CD4-positive, alpha-beta T cell treated with Interleukin-10 for 1 hour (primary cell): ENCODE measurements at regions not wholly inside any gene's neighbourhood (a gene's known extent, or its start where the extent isn't known, plus 50 kb on each side); places are given as distances from the start of the nearest gene placed in this dataset.

Source experiments
- DNase-seq: peaks from one replicate; pipeline ENCODE4 v3.0.0-alpha.2; 2020

DNA sequence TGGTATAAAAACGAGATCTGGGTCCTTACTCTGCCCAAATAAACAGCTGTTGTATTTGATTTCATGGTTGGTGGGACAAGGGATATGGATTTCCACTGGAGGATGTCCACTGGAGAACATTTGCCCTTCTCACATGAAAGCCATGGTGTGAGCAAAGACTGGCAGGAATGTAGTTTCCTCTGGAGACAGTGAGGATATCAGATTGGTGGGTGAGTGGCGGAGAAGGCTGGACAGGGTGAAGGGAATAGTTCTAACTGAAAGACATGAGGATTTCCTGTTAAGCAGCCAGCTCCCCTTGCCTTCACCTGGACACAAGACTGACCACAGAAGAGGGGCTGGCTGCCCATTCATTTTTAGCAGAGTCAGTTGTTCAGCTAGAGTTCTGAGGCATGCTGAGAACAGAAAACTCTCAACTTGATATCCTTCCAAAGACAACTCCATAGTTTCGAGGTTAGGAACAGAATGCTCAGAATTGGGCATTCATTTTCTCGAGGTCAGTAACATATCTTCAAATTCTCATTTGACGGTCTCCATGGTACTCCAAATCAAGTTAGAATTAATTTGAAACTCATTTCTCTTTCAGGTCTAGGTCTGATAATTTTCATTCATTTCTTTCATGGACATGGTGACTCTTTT, 365.7 kb downstream of the LRIG3 start:
- DNase-seq, result no peak

DNA sequence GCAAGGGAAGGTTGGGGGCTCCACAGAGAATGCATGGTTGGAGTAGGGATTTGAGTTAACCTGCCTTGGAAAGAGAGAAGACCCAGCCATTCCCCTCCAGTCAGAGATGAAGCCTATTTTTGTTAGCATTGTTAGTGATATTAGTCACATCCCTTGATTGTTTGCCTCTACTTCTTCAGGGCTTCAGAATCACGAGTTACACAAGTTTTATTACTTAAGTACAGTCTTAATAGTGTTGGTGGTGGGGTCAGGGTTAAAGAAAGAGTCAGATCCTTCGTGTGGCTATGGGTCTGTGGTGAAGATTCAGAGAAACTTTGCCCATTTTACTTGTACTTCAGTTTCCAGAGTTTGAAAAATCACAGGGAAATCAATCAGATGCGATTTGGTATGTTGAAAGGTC, 363.1 kb downstream of the LRIG3 start:
- no peak for DNase-seq

DNA sequence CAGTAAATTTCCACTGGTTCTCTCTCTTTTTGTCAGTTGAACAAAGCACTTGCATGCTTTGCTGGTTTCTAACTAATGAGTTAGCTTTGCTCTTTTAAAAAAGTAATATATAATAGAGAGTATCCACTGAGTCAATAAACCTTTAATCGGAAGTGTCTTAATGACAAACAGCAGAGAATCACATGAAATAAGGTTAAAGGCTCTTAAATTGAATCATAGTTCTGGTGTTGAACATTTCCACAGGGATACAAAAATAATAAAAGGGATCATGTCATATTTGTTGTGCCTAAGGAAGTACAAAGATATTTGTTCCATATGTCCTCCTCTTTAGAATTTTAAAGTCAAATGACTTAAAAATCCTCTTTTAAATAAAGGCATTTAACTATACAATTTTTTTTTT, 362.6 kb downstream of the LRIG3 start:
- no peak for DNase-seq

DNA sequence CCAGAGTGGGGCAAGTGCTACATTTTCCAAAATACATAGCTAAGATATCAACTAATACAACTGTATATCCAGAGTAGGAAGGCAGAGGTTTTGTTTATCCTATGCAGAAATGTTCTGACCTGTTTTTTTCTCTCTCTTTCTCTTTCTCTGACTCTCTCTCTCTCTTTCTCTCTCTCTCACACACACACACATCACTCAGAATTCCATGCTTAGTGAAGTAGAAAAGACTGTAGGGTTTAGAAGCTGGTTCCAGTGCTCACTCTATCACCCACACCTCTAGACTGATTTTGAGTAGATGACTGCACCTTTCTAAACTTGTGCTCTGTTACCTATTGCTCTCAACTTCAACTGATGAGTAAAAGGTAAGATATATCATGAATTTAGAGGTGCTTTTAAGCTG, 356.7 kb downstream of the LRIG3 start:
- no peak for DNase-seq

DNA sequence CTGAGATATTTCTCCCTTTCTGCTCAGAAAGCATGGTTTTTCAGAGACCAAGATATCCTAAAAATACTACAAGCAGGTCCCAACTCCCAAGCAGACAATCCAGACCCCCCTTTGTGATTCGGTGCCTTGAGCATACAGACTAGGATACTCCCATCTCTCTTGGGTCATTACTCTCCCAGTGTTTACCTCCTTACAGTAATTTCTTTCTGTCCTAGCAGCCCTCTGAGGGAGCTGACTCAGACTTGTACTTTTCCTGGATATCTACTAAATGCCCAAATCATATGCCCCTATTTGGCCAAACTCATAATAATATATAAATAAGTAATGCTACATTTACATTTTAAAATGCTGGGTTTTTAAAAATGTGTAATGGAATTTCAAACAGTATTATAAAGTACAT, 355.6 kb downstream of the LRIG3 start:
- no peak for DNase-seq

DNA sequence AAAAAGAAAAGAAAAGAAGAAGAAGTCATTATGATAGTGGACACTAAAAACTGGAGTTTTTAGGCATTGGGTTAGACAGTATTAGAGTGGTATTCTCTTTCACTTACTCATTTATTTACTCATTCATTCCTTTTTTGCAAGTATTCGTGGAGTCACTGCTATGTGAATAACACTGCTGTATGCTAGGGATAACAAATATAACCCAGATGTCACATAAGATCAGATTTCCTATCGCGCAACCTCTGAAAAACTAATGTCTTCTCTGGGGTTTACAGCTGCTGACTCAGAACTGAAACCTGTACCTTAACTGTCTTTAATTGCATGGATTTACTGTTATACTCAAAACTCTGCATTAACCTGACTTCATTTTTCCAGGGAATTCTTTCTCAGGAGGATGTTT, 353.7 kb downstream of the LRIG3 start:
- no peak for DNase-seq

DNA sequence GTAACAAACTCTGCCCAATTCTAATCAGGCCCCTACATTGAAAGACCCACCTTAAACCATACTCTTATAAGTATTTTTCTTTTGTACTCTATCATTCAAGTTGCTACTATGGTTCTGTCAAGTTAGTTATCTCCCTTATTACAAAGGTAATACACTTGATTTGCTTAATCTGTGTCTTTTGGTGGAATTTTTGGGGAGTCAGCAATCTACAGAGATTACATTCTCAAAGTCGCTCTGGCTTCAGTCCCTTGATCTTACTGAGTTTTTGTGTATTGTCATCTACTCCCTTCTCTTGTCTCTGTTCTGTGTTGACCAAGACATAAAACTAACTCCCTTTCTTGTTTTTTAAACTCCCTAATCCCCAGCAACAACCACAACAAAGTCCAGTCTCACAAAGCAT, 353.1 kb downstream of the LRIG3 start:
- DNase-seq, result no peak

DNA sequence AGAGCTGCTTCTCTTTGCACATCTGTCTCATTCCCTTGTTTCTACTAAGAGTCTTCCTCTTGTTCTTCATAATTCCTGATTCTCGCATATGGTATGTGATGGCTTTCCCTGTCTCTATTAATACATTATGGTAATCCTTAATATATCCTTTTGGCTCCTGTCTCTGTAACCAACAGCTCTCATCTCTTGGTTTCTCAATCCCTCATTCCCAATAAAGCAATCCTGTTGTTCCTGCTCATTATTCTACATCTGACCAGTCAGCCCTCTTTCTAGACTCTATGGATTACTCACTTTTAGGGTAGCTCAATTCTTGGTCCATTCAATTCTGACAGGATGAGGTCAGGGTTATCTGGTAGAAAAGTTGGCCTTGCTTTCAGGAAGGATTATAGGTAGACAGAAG, 349.9 kb downstream of the LRIG3 start:
- DNase-seq, result no peak

DNA sequence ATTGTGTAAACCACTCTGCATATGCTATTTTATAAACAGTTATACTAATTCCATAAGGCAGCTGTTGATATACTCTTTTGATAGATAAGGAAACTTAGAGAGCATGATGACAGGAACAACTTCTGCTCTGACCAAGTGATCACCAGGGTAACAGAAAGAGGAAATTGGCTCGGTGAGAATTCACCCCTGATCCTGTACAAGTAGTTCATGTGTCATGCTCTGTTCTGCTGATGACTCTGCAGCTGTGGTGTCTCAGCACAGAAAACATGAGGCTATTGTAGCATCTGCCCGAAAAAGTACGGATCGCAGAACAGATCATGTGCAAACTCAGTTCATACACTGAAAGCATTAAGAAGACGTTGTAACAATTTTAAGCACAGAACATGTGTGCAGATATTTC, 345.0 kb downstream of the LRIG3 start:
- no peak for DNase-seq

DNA sequence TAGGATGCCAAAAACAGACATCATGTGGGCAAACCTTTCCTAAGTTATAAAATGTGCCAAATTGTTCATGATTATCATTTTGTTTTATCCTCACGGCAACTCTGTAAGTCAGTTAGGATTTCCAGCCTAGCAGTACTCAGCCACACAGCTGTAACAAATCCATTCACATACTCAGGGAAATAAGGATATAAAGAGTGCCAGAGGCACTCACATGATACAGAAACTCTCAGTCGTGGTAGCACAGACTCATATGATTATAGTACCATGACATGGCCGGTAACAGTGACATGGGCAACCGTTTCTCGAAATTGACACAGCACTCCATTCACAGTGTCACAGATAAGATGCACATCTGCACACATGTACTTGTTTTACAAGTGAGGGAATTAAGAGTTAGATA, 344.2 kb downstream of the LRIG3 start:
- DNase-seq, result no peak

DNA sequence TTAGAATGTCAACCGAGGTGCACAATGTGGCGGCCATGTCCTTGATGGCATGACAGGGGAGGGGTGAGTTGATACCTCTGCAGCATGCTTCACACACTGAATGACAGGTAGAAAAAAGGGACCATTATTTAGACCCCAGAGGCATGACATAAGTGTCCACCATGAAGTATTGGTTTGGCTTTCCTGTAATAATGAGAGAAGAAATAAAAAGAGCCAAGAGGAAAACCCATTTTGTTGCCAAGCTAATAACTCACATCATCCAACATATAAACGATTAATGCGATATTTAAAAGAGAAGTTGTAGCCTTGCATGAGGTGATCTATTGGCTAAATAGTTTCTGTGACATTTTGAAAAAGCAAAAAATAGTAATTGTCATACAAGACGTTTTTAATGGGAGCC, 343.4 kb downstream of the LRIG3 start:
- DNase-seq, result no peak

DNA sequence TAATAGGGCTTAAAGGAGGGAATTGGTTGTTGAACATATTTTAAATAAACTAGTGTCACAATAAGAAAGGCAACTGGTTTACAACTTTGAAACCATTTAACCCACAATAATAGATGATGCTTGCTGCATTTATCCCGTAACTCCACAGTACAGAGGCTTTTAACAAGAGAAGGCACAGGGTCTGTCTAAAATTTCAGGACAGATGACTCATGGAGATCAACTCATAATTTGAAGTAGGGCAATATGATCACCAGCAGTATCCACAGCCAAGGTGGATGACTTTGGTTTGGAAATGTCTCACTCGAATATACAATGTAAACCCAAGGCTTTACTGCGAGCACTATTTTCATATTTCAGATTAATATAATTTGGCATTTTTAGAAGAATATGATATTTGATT, 340.2 kb downstream of the LRIG3 start:
- no peak for DNase-seq

DNA sequence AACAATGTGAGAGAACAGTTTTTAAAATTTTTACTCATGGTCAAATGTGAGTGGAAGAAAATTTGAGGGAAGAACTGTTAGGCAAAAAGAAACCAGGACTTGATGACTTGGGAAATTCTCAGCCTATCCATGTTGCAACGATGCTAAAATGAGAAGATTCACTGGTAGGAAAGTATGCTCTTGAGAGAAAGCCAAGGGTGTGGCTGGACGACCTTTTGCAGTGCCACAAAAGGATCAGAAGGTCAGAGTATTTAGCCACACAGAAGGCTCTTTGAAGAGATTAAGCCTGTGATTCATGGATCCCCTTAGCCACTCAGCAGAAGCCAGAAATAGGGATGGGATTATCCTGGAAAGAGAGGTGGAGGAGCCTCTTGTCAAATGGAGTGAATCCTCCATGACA, 336.8 kb downstream of the LRIG3 start:
- no peak for DNase-seq

DNA sequence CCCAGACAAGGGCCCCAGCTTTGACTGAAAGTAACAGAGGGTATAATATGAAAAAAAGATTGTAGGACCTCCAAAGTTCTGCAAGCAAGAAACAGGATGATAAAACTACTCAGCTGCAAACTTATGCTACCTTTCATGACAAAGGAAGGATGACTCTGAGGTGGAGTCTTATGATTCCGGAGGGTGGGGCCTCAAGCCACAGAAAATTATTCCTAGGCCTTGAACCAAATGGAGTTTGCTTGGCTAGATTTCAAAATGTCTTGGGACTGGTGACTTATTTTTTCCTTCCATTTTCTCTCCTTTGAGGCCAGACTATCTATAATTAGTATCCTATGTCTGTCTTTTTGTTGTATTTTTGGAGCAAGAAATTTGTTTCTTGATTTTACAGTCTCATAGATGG, 336.4 kb downstream of the LRIG3 start:
- no peak for DNase-seq

DNA sequence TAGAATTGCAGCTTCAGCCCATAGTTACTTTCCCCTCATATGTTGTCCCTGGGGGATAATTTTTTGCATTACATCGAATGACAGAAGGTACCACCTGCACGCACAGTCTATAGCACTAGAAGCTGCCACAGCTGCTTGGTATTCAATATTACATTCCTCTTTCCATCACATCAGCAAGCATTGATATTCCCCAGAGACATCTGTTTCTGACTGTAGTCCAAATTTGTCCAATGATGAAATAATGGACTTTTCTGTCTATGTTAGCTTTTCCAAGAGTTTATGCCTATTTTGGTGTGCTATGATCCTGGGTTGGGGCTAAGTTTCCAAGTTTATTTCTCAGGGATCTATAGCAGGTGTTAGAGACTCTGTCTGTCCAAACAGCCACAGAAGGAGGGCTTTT, 335.4 kb downstream of the LRIG3 start:
- DNase-seq, result no peak

DNA sequence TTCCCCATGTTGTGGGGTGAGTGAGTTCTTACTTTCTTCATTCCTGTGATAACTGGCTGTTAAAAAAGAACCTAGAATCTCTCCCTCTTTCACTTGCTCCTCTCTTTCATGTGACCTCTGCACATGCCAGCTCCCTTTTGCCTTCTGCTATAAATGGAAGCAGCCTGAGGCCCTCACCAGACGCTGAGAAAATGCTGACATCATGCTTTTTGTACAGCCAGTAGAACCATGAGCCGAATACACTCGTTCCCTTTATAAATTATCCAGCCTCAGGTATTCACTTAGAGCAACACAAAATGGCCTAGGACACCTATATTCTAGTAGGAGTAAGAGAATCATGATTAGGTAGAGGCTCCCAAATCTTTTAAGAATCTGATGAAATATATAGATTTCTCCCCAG, 333.5 kb downstream of the LRIG3 start:
- DNase-seq, result no peak

DNA sequence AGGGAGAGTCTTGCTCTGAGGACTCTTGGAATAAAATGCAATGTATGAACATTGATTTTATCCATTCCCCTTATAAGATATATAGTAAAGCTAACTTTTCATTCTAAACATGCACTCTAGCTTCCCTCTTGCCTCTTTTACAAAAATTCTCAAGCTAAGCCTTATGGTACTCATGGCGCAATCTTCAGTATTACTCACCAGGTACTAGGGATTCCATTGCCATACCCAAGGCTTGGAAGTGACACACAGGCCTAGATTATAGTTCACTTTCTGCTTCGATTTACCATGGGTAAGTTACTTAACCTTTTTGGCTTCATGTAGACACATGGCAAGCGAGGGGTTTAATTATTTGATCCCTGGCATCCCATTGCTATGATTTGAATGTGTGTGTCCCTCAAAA, 331.5 kb downstream of the LRIG3 start:
- no peak for DNase-seq

DNA sequence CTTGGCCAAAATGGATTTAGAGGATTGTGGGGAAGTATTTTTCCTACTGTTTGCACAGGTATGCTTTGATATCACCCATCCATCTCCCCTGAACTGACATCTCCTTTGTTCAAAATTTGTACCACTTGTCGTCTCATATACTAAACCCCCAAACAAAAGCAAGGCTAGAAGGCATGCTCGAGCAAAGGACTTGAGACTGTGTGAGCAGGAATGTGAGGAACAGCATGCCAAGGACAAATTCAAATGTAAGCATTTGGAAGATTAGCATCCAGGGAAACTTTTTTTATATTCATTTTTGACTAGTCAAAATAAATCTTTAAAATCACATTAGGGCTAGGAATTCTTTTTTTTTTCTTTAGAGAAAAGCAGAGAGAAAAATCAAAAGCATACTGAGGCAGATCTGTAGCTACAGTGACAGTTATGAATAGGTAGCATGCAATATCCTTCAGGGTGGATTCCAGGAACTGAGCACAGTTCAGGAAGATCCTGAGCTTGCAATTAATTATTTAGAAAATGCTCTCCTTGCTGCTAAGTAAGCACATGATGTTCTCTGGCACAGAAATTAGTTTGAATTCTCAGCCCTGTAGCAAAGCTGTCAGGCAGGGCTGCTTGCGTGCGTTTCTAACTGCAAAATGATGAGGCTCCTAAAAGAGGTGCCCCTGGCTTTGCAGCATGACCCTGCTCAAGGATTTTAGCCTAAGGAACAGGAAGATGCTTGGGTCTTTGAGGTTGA, 327.7 kb downstream of the LRIG3 start:
- no peak for DNase-seq

DNA sequence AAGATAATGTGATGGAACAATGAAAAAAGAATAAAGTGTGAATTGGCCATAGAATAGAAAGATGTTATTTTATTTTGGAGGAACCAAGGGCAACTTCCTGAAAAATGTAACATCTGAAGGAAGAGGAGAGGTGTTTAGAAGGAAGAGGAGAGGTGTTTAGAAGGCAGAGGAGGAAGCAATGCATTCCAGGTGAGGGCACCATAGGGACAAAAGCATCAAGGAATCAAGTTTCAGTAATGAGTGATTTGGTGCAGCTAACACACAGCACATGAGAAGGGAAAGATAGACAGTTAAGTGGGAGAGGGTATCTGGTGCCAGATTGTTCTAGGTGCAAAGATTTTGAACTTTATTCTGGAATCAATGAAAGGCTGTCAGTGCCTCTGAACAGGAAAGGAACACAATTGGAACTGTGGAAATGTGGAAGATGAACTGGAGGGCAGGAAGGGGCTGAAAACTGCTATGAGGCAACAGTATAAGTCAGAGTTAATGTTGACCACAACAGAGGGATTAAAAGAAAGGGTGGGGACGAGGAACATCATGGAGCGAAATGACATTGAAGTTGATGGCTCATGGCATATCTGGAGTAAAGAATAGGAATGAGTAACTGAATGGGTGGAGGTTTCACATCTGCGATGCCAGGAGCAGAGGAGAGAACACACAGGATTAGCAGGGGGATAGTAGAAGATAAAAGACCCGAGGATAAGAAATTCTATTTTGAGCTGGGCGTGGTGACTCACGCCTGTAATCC, 326.6 kb downstream of the LRIG3 start:
- no peak for DNase-seq

DNA sequence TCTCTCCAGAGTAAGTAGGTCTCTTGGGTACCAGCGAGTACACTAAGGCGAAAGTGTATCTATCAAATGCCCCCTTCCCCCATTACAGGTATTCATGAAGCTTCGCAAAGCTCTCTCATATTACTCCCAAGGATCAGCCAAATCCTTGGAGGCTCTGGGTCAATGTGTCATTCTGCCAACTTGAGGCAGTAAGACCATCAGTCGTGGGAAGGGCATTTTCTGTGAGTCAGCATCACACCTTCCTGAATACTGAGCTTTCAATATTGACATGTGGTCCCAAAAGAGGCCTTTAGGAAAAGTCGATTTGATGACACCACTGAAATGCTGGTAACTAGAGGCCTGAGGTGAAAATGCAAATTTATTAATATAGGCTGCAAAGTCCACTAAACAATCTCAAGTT, 323.9 kb downstream of the LRIG3 start:
- DNase-seq, result no peak

DNA sequence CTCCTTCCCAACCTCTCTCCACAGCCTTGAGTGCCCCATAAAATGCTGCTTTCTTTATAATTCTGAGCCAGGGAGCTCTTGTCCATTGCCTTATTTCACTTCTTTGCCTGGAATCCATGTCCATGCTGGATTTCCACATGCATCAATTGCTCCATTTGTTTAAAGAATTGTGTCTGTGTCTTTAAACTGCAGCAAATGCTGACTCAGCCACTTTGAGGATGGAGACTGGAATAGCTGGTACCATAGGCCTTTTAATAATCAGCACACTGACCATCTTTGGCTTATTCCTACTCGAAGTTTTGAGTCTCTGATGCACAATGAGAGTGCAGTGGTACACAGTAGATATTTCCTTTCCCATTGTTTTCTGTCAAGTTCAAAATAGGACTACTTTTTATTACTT, 318.8 kb downstream of the LRIG3 start:
- no peak for DNase-seq

DNA sequence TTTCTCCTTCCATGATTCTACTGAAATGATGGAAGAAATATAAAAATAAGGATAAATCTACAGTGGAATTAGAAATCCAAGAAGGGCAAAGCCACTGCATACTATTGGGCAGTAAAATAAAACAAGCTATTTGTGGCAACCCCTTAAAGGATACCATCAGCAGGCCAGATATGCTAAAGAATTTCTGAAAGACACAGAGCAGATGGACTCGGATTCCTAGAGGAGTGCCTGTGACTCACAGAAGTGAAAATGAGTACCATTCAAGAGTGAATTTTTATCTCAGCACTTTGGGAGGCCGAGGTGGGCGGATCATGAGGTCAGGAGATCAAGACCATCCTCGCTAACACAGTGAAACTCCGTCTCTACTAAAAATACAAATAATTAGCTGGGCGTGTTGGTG, 318.1 kb downstream of the LRIG3 start:
- DNase-seq, result no peak

DNA sequence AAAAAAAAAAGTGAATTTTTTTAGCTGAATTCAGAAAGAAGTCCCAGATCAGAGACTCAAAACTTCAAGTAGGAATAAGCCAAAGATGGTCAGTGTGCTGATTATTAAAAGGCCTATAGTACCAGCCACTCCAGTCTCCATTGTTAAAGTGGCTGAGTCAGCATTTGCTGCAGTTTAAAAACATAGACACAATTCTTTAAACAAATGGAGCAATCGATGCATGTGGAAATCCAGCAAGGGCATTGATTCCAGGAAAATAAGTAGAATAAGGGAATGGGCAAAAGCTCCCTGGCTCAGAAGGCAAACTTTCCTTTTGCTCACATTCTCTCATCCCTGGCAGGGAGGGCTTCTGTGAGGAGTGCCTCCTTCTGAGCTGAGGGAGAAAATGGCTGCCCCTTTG, 317.6 kb downstream of the LRIG3 start:
- DNase-seq, result no peak

DNA sequence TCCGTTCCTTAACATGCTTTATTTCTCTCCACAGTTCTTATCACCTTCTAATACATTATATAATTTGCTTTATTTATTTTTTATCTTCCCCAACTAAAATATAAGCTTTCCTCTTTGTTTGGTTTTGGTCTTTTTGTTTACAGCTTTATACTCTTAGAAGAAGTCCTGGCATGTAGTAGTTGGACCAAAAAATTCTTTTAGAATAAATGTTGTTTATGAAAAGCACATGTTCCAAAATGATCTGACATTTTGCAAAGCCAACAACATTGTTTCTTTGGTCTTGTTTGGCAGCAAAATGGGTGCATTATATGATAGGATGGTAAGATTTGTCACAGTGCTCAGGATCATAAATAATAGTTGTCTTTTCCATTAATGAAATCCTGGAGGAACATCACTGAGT, 312.5 kb downstream of the LRIG3 start:
- DNase-seq, result no peak

DNA sequence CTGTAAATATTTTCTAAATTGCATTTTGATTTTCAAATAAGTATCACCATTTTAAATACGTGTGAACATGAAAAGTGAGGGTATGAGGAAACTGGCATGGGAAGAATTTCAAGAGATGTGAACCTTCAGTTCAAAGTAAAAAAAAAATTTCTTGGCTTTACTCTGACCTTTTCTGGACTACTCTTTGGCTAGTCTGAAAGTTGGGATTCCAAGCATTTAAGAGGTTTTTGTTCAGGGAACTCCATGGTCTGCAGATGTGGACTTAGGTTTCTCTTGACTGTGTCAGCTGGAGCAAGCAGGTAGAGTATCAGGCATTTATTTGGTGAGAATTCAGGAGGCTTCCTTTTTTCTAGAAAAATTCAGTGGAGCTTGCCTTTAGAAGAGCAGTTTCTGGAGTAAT, 311.6 kb downstream of the LRIG3 start:
- no peak for DNase-seq
